Renal pelvis (tissue), 1 donor: ENCODE measurements at regions not wholly inside any gene's neighbourhood (a gene's known extent, or its start where the extent isn't known, plus 50 kb on each side); places are given as distances from the start of the nearest gene placed in this dataset.
"Not testable (repeated sequence)": the region's sequence is repeated elsewhere in the genome, so short reads cannot be mapped to it uniquely, and the experiment has no call there.

ENCODE experiments used
- DNase-seq: peaks from one replicate; pipeline ENCODE4 v3.0.0-alpha.2; 2013

GRCh38 chr7:152541892-152542291 is 106.1 kb upstream of the KMT2C start:
- no peak for DNase-seq

- not testable (repeated sequence) for DNase-seq
Measured at GRCh38 chr7:152539190-152539495, 103.3 kb upstream of the KMT2C start.

- not testable (repeated sequence) for DNase-seq
Measured at GRCh38 chr7:152538346-152539189, 102.8 kb upstream of the KMT2C start.

GRCh38 chr7:152537639-152538038 is 101.8 kb upstream of the KMT2C start:
- DNase-seq: no peak

GRCh38 chr7:152528612-152529011 is 92.8 kb upstream of the KMT2C start:
- no peak for DNase-seq

- DNase-seq: no peak
Measured at GRCh38 chr7:152527610-152528032, 91.8 kb upstream of the KMT2C start.

GRCh38 chr7:152523916-152524315 is 88.1 kb upstream of the KMT2C start:
- DNase-seq: no peak

GRCh38 chr7:152522571-152523067 is 86.8 kb upstream of the KMT2C start:
- no peak for DNase-seq

- DNase-seq: no peak
Measured at GRCh38 chr7:152521420-152522337, 85.9 kb upstream of the KMT2C start.

GRCh38 chr7:152520861-152521302 is 85.1 kb upstream of the KMT2C start:
- no peak for DNase-seq

- DNase-seq: no peak
Measured at GRCh38 chr7:152519290-152519689, 83.5 kb upstream of the KMT2C start.

- DNase-seq: no peak
Measured at GRCh38 chr7:152516216-152516615, 80.4 kb upstream of the KMT2C start.

- DNase-seq: not testable (repeated sequence)
Measured at GRCh38 chr7:152515266-152515950, 79.6 kb upstream of the KMT2C start.

- DNase-seq: no peak
Measured at GRCh38 chr7:152514771-152515105, 78.9 kb upstream of the KMT2C start.

- no peak for DNase-seq
Measured at GRCh38 chr7:152513861-152514770, 78.3 kb upstream of the KMT2C start.

- DNase-seq: no peak
Measured at GRCh38 chr7:152512706-152513105, 76.9 kb upstream of the KMT2C start.

GRCh38 chr7:152511736-152512135 is 75.9 kb upstream of the KMT2C start:
- no peak for DNase-seq

GRCh38 chr7:152508701-152509100 is 72.9 kb upstream of the KMT2C start:
- no peak for DNase-seq

GRCh38 chr7:152505606-152506005 is 69.8 kb upstream of the KMT2C start:
- no peak for DNase-seq

GRCh38 chr7:152504816-152505215 is 69.0 kb upstream of the KMT2C start:
- DNase-seq: no peak

GRCh38 chr7:152504367-152504766 is 68.6 kb upstream of the KMT2C start:
- no peak for DNase-seq
